ENCODE measurements at regions not wholly inside any gene's neighbourhood (a gene's known extent, or its start where the extent isn't known, plus 50 kb on each side); places are given as distances from the start of the nearest gene placed in this dataset.

DNA sequence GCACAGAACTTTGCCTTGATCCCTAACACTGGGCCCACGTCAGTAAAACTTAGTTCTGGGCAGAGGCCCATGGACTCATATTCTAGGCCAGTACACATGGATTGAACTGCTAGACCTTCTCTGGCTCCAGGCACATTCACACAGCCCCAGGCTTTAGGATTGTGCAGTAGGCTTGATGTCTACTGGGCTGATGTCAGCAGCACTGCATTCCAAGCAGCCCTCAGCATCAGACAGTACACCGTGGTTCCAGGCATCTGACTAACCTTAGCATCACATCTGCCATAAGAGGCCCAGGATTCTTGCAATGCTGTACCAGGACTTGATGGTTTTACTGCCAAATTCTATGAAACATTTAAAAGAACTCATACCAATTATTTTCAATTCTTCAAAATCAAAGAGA is 301.9 kb downstream of the CCER1 start:
- no peak overlapping the region for H3K4me3 ChIP-seq (ENCODE audit: low read length)
- no peak for DNase-seq (ENCODE audit: low read depth)
- TF ChIP-seq CTCF (conservative IDR thresholded peaks at IDR 0.05; ENCODE audit: low read depth, low read length) = no peak

- DNase-seq (ENCODE audit: low read depth) = no peak
- no peak for TF ChIP-seq CTCF (conservative IDR thresholded peaks at IDR 0.05; ENCODE audit: low read depth, low read length)
- H3K4me3 ChIP-seq (ENCODE audit: low read length) = no peak overlapping the region
Observed at GRCh38 chr12:90652280-90652679, 302.7 kb downstream of the CCER1 start.

GRCh38 chr12:90645181-90645580 is 309.8 kb downstream of the CCER1 start:
- TF ChIP-seq CTCF (conservative IDR thresholded peaks at IDR 0.05; ENCODE audit: low read depth, low read length) = no peak
- DNase-seq (ENCODE audit: low read depth) = no peak
- no peak overlapping the region for H3K4me3 ChIP-seq (ENCODE audit: low read length)

- no peak for TF ChIP-seq CTCF (conservative IDR thresholded peaks at IDR 0.05; ENCODE audit: low read depth, low read length)
- no peak for DNase-seq (ENCODE audit: low read depth)
- H3K4me3 ChIP-seq (ENCODE audit: low read length) = no peak overlapping the region
Observed at GRCh38 chr12:90631591-90632212, 323.3 kb downstream of the CCER1 start.

GRCh38 chr12:90630006-90630405 is 325.0 kb downstream of the CCER1 start:
- TF ChIP-seq CTCF (conservative IDR thresholded peaks at IDR 0.05; ENCODE audit: low read depth, low read length) = no peak
- no peak overlapping the region for H3K4me3 ChIP-seq (ENCODE audit: low read length)
- no peak for DNase-seq (ENCODE audit: low read depth)

DNA sequence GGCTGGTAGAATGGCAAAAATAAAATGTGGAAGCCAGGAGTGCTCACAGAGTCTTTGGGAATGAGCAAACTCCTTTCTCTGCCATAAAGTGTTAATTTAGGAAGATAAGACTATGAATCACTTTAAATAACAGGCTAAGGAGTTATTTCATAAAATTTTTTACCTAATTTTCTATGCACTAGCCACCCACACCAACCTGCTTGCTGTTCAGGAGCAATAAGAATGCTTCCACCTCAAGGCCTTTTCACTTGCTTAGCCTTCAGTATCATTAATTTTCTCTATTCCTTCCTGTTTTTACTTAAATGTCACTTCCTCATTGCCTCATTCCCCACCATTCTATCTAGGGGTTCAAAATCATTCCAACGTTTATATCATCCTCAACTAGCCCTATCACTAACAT is 326.8 kb downstream of the CCER1 start:
- DNase-seq (ENCODE audit: low read depth) = no peak
- no peak overlapping the region for H3K4me3 ChIP-seq (ENCODE audit: low read length)
- no peak for TF ChIP-seq CTCF (conservative IDR thresholded peaks at IDR 0.05; ENCODE audit: low read depth, low read length)

- DNase-seq (ENCODE audit: low read depth) = no peak
- H3K4me3 ChIP-seq (ENCODE audit: low read length) = no peak overlapping the region
- no peak for TF ChIP-seq CTCF (conservative IDR thresholded peaks at IDR 0.05; ENCODE audit: low read depth, low read length)
Observed at GRCh38 chr12:90627180-90627896, 327.6 kb downstream of the CCER1 start.

All from retinal pigment epithelial cell (primary cell).